ENCODE measurements at regions not wholly inside any gene's neighbourhood (a gene's known extent, or its start where the extent isn't known, plus 50 kb on each side); places are given as distances from the start of the nearest gene placed in this dataset.

DNA sequence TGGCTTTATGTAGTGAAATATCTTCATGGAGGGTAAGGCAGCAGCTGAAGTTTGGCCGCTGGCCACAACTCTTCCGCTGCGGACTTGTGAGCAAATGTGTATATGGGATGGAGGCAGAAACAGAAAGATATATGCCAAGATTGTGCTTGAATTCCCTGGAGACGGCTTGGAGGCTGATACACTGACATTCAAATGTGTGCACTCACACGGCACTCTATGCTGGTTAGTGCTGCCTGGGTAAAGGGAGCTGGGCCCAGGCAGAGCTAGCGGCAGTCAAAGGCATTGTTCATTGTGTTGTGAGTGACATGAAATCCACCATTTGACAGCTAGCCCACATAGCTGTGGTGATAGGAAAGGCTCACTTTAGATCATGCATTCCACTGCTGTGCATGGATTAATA, 202.7 kb downstream of the CLIC5 start:
- Histone ChIP-seq H3K27ac (ENCODE audit: low read depth in 2 of 2, low read length in 2 of 2) (no peak overlapping the region), H3K9me3 (ENCODE audit: control insufficient read depth in 2 of 2, low read length in 2 of 2) (no peaks in the 10 kb centered on the region), H3K9ac (ENCODE audit: low read depth in 1 of 2, low read length in 2 of 2) (no peak overlapping the region), H3K4me1 (ENCODE audit: control insufficient read depth in 2 of 2, insufficient read depth in 2 of 2, low read length in 2 of 2) (no peaks in the 10 kb centered on the region), H3K27me3 (ENCODE audit: control insufficient read depth in 2 of 2, insufficient read depth in 2 of 2, low read length in 2 of 2) (peaks cover 0 to 2% of the 10 kb centered on the region in 2 donors), H3K4me3 (ENCODE audit: low read length in 2 of 2) (no peak overlapping the region), H3K36me3 (ENCODE audit: control insufficient read depth in 2 of 2, insufficient read depth in 2 of 2, low read length in 2 of 2) (no peaks in the 10 kb centered on the region)

DNA sequence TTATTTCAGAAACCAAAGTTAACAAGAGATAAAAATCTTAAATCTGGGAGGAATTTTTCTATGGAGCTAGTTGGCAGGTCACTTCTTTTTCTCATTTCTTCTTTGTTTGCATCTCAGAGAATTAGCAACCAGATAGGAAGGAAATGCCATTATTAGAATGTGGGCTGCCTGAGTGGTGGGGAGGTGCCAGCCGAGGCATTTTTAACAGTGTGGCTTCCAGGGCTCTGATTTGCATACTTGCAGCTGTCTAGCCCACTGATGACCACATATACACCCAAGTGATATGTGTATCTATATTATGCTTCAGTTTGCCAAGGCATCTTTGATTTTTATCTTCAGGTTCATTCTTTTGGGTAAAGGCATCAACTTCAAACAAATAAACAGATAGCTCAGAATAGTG, 206.7 kb downstream of the CLIC5 start:
- Histone ChIP-seq H3K36me3 (ENCODE audit: control insufficient read depth in 2 of 2, insufficient read depth in 2 of 2, low read length in 2 of 2) (no peaks in the 10 kb centered on the region), H3K27ac (ENCODE audit: low read depth in 2 of 2, low read length in 2 of 2) (peak overlapping the region in 1 of 2 donors; percentile 29), H3K27me3 (ENCODE audit: control insufficient read depth in 2 of 2, insufficient read depth in 2 of 2, low read length in 2 of 2) (peaks cover 0 to 2% of the 10 kb centered on the region in 2 donors), H3K4me3 (ENCODE audit: low read length in 2 of 2) (no peak overlapping the region), H3K9ac (ENCODE audit: low read depth in 1 of 2, low read length in 2 of 2) (no peak overlapping the region), H3K9me3 (ENCODE audit: control insufficient read depth in 2 of 2, low read length in 2 of 2) (no peaks in the 10 kb centered on the region), H3K4me1 (ENCODE audit: control insufficient read depth in 2 of 2, insufficient read depth in 2 of 2, low read length in 2 of 2) (no peaks in the 10 kb centered on the region)

DNA sequence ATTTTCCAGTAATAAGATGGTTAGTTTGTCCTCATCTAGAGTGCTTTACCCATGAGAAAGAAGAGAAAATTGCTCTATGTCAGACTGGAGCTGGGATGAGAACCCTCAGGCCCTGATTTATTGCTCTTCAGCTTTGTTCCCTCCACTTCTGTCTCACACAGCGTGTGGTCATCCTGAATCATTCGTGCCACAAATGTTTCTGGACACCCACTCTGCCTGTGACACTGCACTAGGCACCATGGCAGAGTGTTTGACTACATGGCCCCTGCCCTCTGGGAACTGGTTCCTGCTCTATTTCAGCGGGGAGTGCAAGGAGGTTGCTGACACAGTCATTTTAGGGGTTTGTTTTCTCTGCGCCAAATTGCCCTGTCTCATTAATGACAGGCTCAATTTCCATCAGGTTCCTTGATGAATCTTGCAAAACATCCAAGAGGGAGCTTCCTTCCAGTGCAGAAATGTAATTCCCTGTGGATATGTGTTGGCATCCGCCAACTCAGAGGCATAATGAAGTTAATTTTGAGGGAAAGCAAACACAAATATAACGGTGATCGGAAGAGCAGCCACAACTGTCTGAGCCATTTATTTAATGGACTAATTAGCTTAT, 207.5 kb downstream of the CLIC5 start:
- Histone ChIP-seq H3K4me3 (ENCODE audit: low read length in 2 of 2) (no peak overlapping the region), H3K27ac (ENCODE audit: low read depth in 2 of 2, low read length in 2 of 2) (peak overlapping the region in 1 of 2 donors; percentile 50), H3K27me3 (ENCODE audit: control insufficient read depth in 2 of 2, insufficient read depth in 2 of 2, low read length in 2 of 2) (peaks cover 0 to 2% of the 10 kb centered on the region in 2 donors), H3K36me3 (ENCODE audit: control insufficient read depth in 2 of 2, insufficient read depth in 2 of 2, low read length in 2 of 2) (no peaks in the 10 kb centered on the region), H3K4me1 (ENCODE audit: control insufficient read depth in 2 of 2, insufficient read depth in 2 of 2, low read length in 2 of 2) (no peaks in the 10 kb centered on the region), H3K9me3 (ENCODE audit: control insufficient read depth in 2 of 2, low read length in 2 of 2) (no peaks in the 10 kb centered on the region), H3K9ac (ENCODE audit: low read depth in 1 of 2, low read length in 2 of 2) (no peak overlapping the region)

DNA sequence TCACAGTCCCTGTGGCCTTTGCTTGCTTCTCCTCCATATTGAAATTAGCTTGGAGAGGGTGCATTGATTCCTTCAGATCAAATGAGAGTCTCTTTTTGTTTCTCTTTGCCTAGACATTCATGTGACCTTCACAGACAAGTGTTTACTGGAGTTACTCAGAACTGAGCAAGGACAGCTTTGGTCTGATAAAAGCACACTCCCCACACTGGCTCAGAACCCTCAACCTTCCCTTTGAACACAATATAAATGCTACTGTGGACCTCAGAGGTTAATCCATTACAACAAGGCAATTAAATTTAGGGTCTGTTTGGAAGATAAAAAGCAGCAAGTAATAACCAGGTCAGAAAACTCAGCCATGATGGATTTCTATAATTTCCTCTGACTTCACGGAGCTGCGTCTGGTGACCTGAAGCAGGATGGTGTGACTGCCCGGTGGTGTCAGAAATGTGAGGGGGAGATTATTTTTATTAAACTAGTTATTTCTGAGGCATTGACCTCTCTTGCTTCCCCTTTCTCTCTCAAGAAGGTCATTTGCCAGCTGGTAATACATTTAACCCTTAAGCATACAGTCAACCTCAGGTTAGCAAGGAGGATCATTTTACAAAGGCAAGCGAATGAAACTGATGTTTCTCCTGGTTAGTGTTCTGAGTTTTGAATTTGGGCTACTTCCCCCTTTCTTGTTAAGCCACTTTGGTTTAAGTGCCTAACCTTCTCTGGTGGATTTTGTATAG, 208.2 kb downstream of the CLIC5 start:
- no peak overlapping the region for H3K9ac ChIP-seq (ENCODE audit: low read depth in 1 of 2, low read length in 2 of 2)
- H3K27me3 ChIP-seq (ENCODE audit: control insufficient read depth in 2 of 2, insufficient read depth in 2 of 2, low read length in 2 of 2) = peaks cover 0 to 2% of the 10 kb centered on the region in 2 donors
- H3K4me3 ChIP-seq (ENCODE audit: low read length in 2 of 2) = no peak overlapping the region
- H3K9me3 ChIP-seq (ENCODE audit: control insufficient read depth in 2 of 2, low read length in 2 of 2) = no peaks in the 10 kb centered on the region
- no peaks in the 10 kb centered on the region for H3K36me3 ChIP-seq (ENCODE audit: control insufficient read depth in 2 of 2, insufficient read depth in 2 of 2, low read length in 2 of 2)
- peak overlapping the region in 1 of 2 donors; percentile 50 for H3K27ac ChIP-seq (ENCODE audit: low read depth in 2 of 2, low read length in 2 of 2)
- no peaks in the 10 kb centered on the region for H3K4me1 ChIP-seq (ENCODE audit: control insufficient read depth in 2 of 2, insufficient read depth in 2 of 2, low read length in 2 of 2)

DNA sequence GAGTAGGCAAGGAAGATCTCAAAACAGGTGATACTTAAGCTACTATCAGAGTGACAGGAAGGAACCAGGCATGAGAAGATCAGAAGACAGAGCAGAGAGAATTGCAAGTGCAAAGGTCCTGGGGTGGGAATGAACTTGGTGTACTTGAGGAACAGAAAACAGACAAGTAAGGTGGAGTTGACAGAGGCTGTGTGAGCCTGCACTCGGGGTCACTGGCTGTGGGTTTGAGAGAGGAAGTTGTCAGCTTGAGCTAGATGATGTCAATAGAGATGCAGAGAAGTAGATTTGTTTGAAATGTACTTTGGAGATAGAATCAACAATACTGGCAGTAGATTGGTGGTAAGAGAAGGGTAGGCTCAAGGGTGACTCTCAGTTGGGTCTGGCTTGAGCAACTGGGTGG, 209.5 kb downstream of the CLIC5 start:
- H3K27me3 ChIP-seq (ENCODE audit: control insufficient read depth in 2 of 2, insufficient read depth in 2 of 2, low read length in 2 of 2) = no peaks in the 10 kb centered on the region
- no peak overlapping the region for H3K4me3 ChIP-seq (ENCODE audit: low read length in 2 of 2)
- H3K4me1 ChIP-seq (ENCODE audit: control insufficient read depth in 2 of 2, insufficient read depth in 2 of 2, low read length in 2 of 2) = no peaks in the 10 kb centered on the region
- no peaks in the 10 kb centered on the region for H3K9me3 ChIP-seq (ENCODE audit: control insufficient read depth in 2 of 2, low read length in 2 of 2)
- H3K27ac ChIP-seq (ENCODE audit: low read depth in 2 of 2, low read length in 2 of 2) = no peak overlapping the region
- H3K9ac ChIP-seq (ENCODE audit: low read depth in 1 of 2, low read length in 2 of 2) = no peak overlapping the region
- no peaks in the 10 kb centered on the region for H3K36me3 ChIP-seq (ENCODE audit: control insufficient read depth in 2 of 2, insufficient read depth in 2 of 2, low read length in 2 of 2)

DNA sequence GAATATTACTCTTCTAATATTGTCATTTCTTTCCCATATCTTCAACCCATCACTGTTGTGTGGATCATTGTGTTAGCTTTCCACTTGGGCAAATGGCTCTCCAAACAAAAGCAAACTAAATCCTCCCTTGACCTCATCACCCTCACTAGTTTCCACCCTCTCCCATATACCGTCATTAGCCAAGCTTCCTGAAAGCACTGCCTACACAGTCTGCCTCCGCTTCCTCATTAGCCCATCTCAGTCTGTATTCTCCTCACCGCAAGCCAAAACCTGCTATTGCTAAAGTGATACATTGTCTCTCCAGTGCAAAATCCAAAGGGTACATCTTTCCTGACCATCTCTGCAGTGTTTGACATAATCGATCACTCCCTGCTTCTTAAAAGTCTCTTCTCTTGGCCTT, 212.6 kb downstream of the CLIC5 start:
- Histone ChIP-seq H3K9ac (ENCODE audit: low read depth in 1 of 2, low read length in 2 of 2) (no peak overlapping the region), H3K9me3 (ENCODE audit: control insufficient read depth in 2 of 2, low read length in 2 of 2) (no peaks in the 10 kb centered on the region), H3K4me1 (ENCODE audit: control insufficient read depth in 2 of 2, insufficient read depth in 2 of 2, low read length in 2 of 2) (no peaks in the 10 kb centered on the region), H3K27ac (ENCODE audit: low read depth in 2 of 2, low read length in 2 of 2) (no peak overlapping the region), H3K36me3 (ENCODE audit: control insufficient read depth in 2 of 2, insufficient read depth in 2 of 2, low read length in 2 of 2) (no peaks in the 10 kb centered on the region), H3K27me3 (ENCODE audit: control insufficient read depth in 2 of 2, insufficient read depth in 2 of 2, low read length in 2 of 2) (no peaks in the 10 kb centered on the region), H3K4me3 (ENCODE audit: low read length in 2 of 2) (no peak overlapping the region)

DNA sequence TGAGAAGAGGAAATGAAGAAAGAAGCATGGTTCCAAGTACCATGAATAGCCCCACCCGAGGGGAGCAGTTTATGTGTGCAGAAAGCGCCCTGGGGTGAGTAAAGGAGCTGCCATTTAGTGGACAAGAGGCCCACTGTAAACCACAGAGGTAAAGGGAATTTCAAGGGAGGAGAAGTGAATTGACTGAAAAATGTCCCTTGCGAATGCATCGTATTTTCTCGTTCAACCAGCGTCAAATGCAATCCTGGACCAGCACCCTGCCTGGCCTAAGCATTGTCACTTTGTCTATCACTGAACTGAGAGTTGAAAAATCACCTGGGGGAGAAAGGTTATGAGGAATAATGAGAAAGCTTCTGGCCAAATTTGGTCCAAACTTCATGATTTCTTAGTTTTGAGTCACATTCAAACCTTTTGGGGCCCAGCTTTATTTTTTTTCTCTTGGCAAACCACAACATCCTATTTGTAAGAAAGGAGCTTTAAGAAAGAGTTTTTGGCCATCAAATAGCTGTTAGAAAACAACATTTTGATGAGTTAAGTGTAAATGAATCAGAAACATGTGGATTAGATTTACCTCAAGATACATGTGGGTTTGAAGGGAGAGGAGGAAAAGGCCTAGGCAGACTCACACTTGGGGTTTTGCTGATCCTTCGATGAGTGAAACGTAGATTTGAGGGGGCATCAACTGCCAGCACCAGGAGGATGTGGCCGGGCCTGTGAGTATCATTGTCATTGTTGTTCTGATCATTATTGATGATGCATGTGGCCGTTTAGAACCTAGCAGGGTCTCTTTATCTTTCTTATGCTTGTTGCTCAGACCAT, 214.0 kb downstream of the CLIC5 start:
- H3K36me3 ChIP-seq (ENCODE audit: control insufficient read depth in 2 of 2, insufficient read depth in 2 of 2, low read length in 2 of 2) = no peaks in the 10 kb centered on the region
- H3K27me3 ChIP-seq (ENCODE audit: control insufficient read depth in 2 of 2, insufficient read depth in 2 of 2, low read length in 2 of 2) = no peaks in the 10 kb centered on the region
- no peak overlapping the region for H3K9ac ChIP-seq (ENCODE audit: low read depth in 1 of 2, low read length in 2 of 2)
- no peak overlapping the region for H3K27ac ChIP-seq (ENCODE audit: low read depth in 2 of 2, low read length in 2 of 2)
- no peaks in the 10 kb centered on the region for H3K9me3 ChIP-seq (ENCODE audit: control insufficient read depth in 2 of 2, low read length in 2 of 2)
- H3K4me3 ChIP-seq (ENCODE audit: low read length in 2 of 2) = no peak overlapping the region
- no peaks in the 10 kb centered on the region for H3K4me1 ChIP-seq (ENCODE audit: control insufficient read depth in 2 of 2, insufficient read depth in 2 of 2, low read length in 2 of 2)

DNA sequence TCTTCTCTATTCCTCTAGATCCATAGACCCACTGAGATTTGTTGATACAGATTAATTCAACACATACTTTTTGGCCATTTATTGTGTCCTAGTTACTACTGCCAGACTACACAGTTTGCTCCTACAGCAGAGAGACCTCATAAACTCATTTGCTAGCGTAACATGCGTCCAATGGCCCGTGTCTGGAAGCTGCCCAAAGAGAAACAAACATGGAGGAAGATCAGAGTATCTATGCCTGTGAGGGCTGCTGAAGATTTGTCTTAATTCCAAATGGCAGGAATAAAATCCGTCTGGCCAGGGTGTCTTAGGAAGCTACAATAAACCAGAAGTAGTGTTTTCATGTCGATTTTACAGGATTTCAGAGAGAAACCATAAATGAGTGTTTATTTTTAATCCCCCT, 214.7 kb downstream of the CLIC5 start:
- Histone ChIP-seq H3K27me3 (ENCODE audit: control insufficient read depth in 2 of 2, insufficient read depth in 2 of 2, low read length in 2 of 2) (no peaks in the 10 kb centered on the region), H3K36me3 (ENCODE audit: control insufficient read depth in 2 of 2, insufficient read depth in 2 of 2, low read length in 2 of 2) (no peaks in the 10 kb centered on the region), H3K4me1 (ENCODE audit: control insufficient read depth in 2 of 2, insufficient read depth in 2 of 2, low read length in 2 of 2) (no peaks in the 10 kb centered on the region), H3K9ac (ENCODE audit: low read depth in 1 of 2, low read length in 2 of 2) (no peak overlapping the region), H3K4me3 (ENCODE audit: low read length in 2 of 2) (no peak overlapping the region), H3K27ac (ENCODE audit: low read depth in 2 of 2, low read length in 2 of 2) (no peak overlapping the region), H3K9me3 (ENCODE audit: control insufficient read depth in 2 of 2, low read length in 2 of 2) (no peaks in the 10 kb centered on the region)

DNA sequence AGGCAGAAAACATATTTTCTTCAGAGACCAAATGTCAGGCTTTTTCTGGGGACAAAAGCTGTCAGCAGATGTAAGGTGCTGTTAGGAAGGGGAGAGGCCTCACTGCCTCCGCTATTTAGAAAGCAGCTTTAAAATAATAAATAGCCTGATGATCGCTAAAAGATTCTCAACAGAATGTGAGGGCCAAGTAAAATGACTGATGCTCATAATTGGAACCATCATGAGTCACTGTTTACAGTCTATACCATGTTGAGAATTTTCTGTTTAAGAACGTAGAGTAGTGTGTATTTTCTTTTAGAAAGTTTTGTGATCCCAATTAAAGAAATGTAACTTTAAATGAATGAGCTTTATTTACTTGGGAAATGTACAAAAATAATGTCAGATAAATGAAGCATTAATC, 220.0 kb downstream of the CLIC5 start:
- H3K4me3 ChIP-seq (ENCODE audit: low read length in 2 of 2) = no peak overlapping the region
- no peaks in the 10 kb centered on the region for H3K9me3 ChIP-seq (ENCODE audit: control insufficient read depth in 2 of 2, low read length in 2 of 2)
- no peaks in the 10 kb centered on the region for H3K4me1 ChIP-seq (ENCODE audit: control insufficient read depth in 2 of 2, insufficient read depth in 2 of 2, low read length in 2 of 2)
- H3K27me3 ChIP-seq (ENCODE audit: control insufficient read depth in 2 of 2, insufficient read depth in 2 of 2, low read length in 2 of 2) = no peaks in the 10 kb centered on the region
- no peak overlapping the region for H3K9ac ChIP-seq (ENCODE audit: low read depth in 1 of 2, low read length in 2 of 2)
- H3K27ac ChIP-seq (ENCODE audit: low read depth in 2 of 2, low read length in 2 of 2) = no peak overlapping the region
- no peaks in the 10 kb centered on the region for H3K36me3 ChIP-seq (ENCODE audit: control insufficient read depth in 2 of 2, insufficient read depth in 2 of 2, low read length in 2 of 2)

DNA sequence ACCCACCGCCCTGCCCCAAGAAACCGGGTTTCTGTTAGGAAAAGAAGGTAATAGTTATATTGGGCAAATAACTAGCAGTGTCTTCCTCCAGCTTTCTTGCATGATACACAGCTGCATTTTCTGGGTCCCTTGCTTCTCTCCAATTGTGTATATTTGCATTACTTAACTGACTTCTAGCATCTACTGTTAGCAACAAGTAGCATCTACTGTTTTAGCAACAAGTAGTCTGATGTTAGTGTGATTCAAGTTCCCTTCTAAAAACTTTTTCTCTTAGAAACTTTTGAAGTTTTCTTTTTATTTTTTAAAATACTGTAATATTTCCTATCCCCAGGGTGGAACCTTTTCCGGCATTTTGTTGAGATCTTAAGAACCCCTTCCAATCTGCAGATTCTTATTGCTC, 221.2 kb downstream of the CLIC5 start:
- Histone ChIP-seq H3K4me3 (ENCODE audit: low read length in 2 of 2) (no peak overlapping the region), H3K9me3 (ENCODE audit: control insufficient read depth in 2 of 2, low read length in 2 of 2) (no peaks in the 10 kb centered on the region), H3K9ac (ENCODE audit: low read depth in 1 of 2, low read length in 2 of 2) (no peak overlapping the region), H3K36me3 (ENCODE audit: control insufficient read depth in 2 of 2, insufficient read depth in 2 of 2, low read length in 2 of 2) (no peaks in the 10 kb centered on the region), H3K4me1 (ENCODE audit: control insufficient read depth in 2 of 2, insufficient read depth in 2 of 2, low read length in 2 of 2) (no peaks in the 10 kb centered on the region), H3K27ac (ENCODE audit: low read depth in 2 of 2, low read length in 2 of 2) (no peak overlapping the region), H3K27me3 (ENCODE audit: control insufficient read depth in 2 of 2, insufficient read depth in 2 of 2, low read length in 2 of 2) (no peaks in the 10 kb centered on the region)
